ENCODE measurements at regions not wholly inside any gene's neighbourhood (a gene's known extent, or its start where the extent isn't known, plus 50 kb on each side); places are given as distances from the start of the nearest gene placed in this dataset.

GRCh38 chr14:65336191-65336591 is 76.3 kb upstream of the FUT8 start:
- TF ChIP-seq CTCF (IDR thresholded peaks at IDR 0.05): no peak
- no peak for TF ChIP-seq POLR2A (IDR thresholded peaks at IDR 0.05)
